ENCODE measurements at regions not wholly inside any gene's neighbourhood (a gene's known extent, or its start where the extent isn't known, plus 50 kb on each side); places are given as distances from the start of the nearest gene placed in this dataset.

GRCh38 chr7:94067506-94067905 is 63.4 kb upstream of the BET1 start:
- FAIRE-seq (no peak), ATAC-seq (no peak), DNase-seq (ENCODE audit: extremely low read depth in 1 of 4, low spot score in 3 of 4) (no peak)
- Histone ChIP-seq H3K9me3 (replicated peaks; ENCODE audit: control insufficient read depth, insufficient read depth, low read depth, low read length) (no peaks in the 10 kb centered on the region), H3K79me2 (ENCODE audit: control insufficient read depth, insufficient read depth, low read length) (no peaks in the 10 kb centered on the region), H3K4me2 (ENCODE audit: insufficient read depth, low read length) (no peak overlapping the region), H3K9ac (ENCODE audit: insufficient read depth in 1 of 2, low read depth in 2 of 2, low read length in 2 of 2) (no peak overlapping the region), H3K27ac (ENCODE audit: extremely low read depth, low read depth, low read length) (no peak overlapping the region), H3K9me1 (ENCODE audit: control insufficient read depth, insufficient read depth, low read length) (no peaks in the 10 kb centered on the region), H3K36me3 (ENCODE audit: control insufficient read depth, insufficient read depth, low read length) (no peaks in the 10 kb centered on the region), H3K4me3 (no peak overlapping the region), H3K4me1 (replicated peaks in 1 of 2; ENCODE audit: control insufficient read depth in 2 of 2, insufficient read depth in 2 of 2, low read length in 2 of 2) (no peaks in the 10 kb centered on the region), H2AFZ (ENCODE audit: low read depth, low read length) (no peak overlapping the region), H3K27me3 (ENCODE audit: control insufficient read depth in 2 of 2, insufficient read depth in 2 of 2, low read length in 2 of 2) (peaks cover 0 to 8% of the 10 kb centered on the region in 2 experiments; a peak in 1 of 5 replicates), H4K20me1 (replicated peaks; ENCODE audit: control insufficient read depth, insufficient read depth, low read length) (no peaks in the 10 kb centered on the region)
- no TSS peak for BruUV-seq (replicated peaks)
- CTCF ChIA-PET (ENCODE audit: low intra/inter-chr PET ratio): no interaction called here
- intact Hi-C loops (cut with micrococcal nuclease): no loop called here
- POLR2A ChIA-PET: interaction anchor here (0.6 kb wide), 1 partner anchor 257 kb away, joined by 4 read pairs; no protein-coding TSS in a partner anchor
- no peak for TF ChIP-seq XRCC5 (IDR thresholded peaks at IDR 0.05; ENCODE audit: low read depth, low read length)
- no peak for TF ChIP-seq ZNF184 (CRISPR knock-in tag; IDR thresholded peaks at IDR 0.05)
- TF ChIP-seq SIN3A (IDR thresholded peaks at IDR 0.05; ENCODE audit: borderline replicate concordance in 2 of 2, control insufficient read depth in 1 of 2, low read depth in 2 of 2, low read length in 2 of 2): no peak
- TF ChIP-seq FUS (optimal IDR thresholded peaks at IDR 0.05; ENCODE audit: low read depth, low read length): no peak
- TF ChIP-seq TGIF2 (CRISPR knock-in tag; IDR thresholded peaks at IDR 0.05): no peak
- no peak for TF ChIP-seq HDGF (IDR thresholded peaks at IDR 0.05)
- no peak for TF ChIP-seq ZNF174 (CRISPR knock-in tag; IDR thresholded peaks at IDR 0.05)
- no peak for TF ChIP-seq MAFG (tag; conservative IDR thresholded peaks at IDR 0.05)
- TF ChIP-seq STAT5A (IDR thresholded peaks at IDR 0.05; ENCODE audit: borderline replicate concordance, low read length): no peak
- TF ChIP-seq MAX (CRISPR knock-in tag; IDR thresholded peaks at IDR 0.05): no peak
- TF ChIP-seq PHB2 (IDR thresholded peaks at IDR 0.05; ENCODE audit: low read depth): no peak
- no peak for TF ChIP-seq POLR2B (IDR thresholded peaks at IDR 0.05; ENCODE audit: low read depth, partially characterized antibody)
- no peak for TF ChIP-seq ZNF644 (tag; IDR thresholded peaks at IDR 0.05; ENCODE audit: low read depth)
- TF ChIP-seq ZNF830 (CRISPR knock-in tag; IDR thresholded peaks at IDR 0.05): no peak
- TF ChIP-seq POLR2AphosphoS2 (IDR thresholded peaks at IDR 0.05; ENCODE audit: low read length): no peak
- 0% methylated on average over 3 of the region's 3 CpGs for WGBS (ENCODE audit: insufficient coverage, low coverage, missing lambda C conversion rate)
- in situ Hi-C loops (cut with MboI): no loop called here
